Cerebellar nuclear complex (tissue), 1 donor: ENCODE measurements at regions not wholly inside any gene's neighbourhood (a gene's known extent, or its start where the extent isn't known, plus 50 kb on each side); places are given as distances from the start of the nearest gene placed in this dataset.

Experiments used
- DNase-seq, 2 experiments: peaks; one replicate each; lab custom pipeline; 2025; lab: John Stamatoyannopoulos, UW

DNA sequence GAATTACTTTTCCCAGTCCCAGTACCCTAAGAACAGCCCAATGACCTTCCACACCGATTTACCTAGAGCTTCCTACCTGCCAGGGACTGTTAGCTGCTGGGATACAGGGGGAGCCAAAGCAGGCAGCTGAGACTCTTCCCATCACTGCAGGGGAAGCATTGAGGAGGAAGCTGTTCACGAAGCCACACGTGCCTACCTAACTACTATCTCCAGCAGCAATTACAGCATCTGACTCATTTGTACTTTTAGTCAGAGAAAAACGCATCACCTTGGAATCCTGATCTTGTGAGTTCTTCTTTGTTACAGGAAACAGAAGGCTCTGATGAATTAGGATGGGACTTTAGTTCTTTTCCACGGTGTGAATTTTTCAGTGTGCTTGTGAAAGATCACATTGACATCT is 113.7 kb upstream of the DHX40 start:
- no peak for DNase-seq

DNA sequence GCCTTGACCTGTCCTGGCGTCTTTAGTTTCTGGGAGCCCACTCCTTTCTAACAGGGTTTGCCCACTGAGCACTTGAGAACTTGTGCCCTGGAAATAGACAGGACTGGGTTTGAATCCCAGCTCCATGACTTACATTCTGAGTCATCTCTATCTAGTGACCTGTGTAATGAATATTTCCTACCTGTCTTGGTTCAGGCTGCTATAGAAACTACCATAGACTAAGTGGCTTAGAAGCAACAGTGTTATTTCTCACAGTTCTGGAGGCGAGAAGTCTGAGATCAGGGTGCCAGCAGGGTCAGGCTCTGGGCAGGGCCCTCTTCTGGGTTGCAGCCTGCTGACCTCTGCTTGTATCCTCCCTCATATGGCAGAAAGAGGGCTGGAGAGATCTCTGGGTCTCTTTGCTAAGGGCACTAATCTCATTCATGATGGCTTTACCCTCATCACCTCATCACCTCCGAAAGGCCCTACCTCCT is 110.7 kb upstream of the DHX40 start:
- no peak for DNase-seq

DNA sequence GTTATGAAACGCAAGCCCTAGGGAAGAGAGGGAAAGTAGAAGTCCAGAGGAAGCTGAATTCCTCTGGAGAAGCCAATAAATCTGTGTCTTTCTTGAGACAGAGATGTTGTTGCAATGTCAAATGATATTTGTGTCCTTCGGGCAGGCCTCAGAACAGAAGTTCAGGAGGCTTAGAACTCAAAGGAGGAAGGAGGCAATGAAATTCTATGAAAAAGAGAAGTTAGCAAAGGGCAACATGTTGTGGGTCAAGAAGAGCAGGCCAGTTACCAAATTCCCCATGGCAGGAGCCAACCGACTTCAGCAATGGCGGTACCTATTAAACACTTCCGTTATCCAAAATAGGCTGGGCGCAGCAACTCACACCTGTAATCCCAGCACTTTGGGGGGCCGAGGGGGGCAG is 109.0 kb upstream of the DHX40 start:
- no peak for DNase-seq

DNA sequence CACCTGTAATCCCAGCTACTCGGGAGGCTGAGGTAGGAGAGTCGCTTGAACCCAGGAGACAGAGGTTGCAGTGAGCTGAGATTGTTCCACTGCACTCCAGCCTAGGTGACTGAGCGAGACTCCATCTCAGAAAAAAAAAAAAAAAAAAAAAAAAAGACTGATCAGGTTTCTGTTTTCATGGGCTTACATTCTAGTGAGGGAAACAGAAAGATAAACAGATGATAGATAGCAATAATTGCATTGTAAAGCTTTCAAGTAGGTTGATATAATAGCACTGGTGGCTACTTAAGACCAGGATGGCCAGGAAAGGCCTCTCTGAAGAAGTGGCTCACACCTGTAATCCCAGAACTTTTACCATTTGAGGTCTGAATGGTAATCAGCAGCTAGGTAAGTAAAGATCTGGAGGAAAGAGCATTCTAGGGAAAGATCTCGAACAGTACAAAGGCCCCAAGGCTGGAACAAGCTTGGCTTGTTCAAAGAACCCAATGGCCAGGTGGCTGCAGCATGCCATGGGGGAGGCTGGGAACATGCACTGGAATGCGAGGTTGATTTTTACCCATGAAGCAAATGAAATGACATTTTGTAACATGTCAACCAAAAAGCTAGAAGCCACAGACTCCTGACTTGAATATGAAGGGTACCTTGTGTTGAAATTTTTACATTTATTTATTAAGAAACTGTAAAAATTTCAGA is 108.3 kb upstream of the DHX40 start:
- DNase-seq: no peak

DNA sequence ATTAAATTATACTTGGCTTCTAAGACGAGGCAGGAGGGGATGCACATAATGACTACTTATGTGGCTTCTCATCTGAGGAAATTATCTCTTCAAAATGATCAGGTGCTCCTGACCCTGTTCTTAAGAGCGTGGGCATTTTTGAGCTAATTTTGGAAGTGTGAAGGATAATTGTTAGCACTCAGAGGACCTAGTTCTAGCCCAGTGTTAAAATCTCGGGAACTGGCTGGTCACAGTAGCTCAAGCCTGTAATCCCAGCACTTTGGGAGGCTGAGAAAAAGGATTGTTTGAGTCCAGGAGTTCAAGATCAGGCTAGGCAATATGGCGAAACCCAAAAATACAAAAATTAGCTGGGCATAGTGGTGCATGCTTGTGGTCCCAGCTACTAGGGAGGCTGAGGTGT is 103.0 kb upstream of the DHX40 start:
- DNase-seq: no peak

DNA sequence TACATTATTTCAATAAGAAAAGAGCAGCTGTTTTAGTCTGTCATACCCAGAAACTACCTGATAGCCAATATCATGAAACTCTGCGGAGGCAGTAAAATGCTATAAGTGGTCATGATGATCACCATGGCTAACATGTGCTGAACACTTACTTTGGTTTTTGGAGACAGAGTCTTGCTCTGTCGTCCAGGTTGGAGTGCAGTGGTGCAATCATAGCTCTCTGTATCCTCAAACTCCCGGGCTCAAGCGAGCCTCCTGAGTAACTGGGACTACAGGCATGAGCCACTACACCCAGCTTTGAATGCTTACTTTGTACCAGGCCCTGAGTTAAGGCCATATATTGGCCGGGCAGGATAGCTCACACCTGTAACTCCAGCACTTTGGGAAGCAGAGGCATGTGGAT is 101.2 kb upstream of the DHX40 start:
- no peak for DNase-seq

DNA sequence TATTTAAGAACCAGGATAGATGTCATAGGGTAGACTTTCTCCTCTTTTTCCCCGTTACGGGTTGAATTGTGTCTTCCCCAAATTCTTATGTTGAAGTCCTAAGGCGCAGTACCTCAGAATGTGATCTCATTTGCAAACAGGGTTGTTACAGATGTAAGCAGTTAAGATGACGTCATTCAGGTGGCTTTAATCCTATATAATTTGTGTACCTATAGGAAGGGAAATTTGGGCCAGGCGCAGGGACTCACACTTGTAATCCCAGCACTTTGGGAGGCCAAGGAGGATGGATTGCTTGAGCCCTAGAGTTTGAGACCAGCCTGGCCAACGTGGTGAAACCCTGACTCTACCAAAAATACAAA is 99.5 kb upstream of the DHX40 start:
- no peak for DNase-seq

DNA sequence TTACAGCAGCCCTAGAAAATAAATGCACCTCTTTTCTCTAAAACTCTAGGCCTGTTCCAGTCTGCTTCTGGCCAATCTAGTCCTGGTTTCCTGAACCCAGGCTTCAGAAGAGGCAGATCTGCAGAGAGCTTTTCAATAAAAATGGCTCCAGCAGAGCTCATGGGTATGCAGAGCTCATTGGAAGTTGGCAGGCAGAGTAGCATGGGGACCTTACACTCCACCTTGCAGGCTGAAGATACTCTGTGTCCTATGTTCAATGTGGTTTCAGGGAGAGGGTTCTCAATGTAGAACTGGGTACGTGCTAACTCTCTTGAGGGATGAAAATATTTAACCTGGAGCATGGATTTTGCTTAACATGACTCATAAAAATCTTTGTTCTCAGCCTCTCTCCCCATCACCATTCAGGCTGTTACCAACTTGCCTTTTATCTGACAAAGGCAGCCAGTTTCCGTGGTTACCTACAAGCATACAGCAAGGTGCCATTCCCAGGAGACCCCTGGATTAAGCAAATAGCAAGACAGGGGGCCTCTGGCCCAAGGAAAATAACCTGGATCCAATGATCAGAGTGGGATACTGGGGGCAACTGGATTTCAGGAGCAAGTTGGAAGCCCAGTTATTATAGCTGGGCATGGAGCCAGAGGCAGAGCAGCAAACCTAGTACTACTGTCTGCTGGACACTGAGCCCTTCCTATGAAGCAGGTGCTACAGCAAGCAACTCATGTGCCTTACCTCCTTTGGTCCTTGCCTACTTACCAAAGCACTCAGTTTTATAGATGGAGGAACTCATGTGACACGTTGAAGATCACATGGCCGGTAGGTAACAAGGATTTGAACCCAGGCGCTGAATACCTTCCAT is 98.2 kb upstream of the DHX40 start:
- no peak for DNase-seq

DNA sequence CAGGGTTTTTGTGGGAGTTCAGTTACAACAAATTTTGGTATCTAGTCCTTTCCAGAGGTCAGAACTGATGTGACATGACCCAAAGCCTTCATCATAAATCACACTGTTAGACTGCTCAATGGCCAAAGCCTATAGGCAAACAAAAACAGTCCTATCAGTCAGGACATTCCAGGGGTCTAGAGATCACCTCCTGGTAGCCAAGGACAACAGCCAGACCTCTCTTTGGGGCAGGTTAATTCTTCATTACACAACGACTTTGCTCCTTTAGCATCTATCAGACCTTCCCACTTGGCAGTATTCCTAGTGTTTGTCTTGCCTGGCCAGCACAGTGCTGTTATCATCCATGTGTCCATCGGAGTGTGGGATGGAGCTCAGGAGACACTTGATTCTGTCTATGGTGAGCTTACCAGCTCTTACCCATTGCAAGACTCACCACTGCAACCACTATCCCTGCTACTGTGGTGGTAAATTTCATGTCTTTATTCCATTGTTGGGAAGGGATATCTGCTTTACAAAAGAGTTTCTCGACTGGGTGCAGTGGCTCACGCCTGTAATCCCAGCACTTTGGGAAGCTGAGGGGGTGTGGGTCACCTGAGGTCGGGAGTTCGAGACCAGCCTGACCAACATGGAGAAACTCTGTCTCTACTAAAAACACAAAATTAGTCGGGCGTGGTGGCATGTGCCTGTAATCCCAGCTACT is 95.5 kb upstream of the DHX40 start:
- DNase-seq: no peak

DNA sequence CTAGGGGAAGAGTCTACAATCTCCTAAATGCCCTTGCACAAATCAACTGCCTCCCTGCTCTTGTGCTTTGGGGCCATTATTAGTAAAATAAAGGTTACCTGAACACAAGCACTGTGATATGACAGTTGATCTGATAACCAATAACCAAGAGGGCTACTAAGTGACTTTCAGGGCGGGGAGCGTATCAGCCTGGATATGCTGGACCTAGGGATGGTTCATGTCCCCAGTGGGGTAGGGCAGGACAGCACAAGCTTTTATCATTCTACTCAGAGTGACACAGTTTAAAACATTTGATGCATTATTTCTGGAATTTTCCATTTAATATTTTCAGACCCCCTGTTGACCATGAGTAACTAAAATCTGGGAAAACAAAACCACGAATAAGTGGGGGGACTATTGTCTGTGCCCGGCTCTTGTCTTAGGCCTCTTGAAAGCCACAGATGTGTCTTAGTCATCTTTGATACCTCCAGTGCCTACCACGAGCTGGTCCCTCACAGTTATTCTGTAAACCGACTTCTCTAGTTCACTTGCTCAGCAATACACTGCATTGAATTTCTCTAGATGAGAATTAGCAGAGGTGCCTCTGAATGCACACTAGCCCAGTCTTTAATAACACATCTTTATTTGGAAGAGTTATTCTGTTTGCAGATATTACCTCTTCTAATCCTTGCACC is 94.6 kb upstream of the DHX40 start:
- DNase-seq: no peak

DNA sequence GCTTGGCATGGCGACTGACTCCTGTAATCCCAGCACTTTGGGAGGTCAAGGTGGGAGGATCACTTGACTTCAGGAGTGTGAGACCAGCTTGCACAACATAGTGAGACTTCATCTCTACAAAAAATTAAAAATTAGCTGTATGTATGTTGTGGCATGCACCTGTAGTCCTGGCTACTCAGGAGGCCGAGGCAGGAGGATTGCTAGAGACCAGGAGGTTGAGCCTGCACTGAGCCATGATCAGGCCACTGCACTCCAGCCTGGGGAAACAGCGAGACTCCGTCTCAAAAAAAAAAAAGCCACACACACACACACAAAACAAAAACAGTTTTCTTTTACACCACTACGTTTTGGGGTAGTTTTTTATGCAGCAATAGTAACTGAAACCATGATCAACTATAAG is 89.0 kb upstream of the DHX40 start:
- no peak for DNase-seq

DNA sequence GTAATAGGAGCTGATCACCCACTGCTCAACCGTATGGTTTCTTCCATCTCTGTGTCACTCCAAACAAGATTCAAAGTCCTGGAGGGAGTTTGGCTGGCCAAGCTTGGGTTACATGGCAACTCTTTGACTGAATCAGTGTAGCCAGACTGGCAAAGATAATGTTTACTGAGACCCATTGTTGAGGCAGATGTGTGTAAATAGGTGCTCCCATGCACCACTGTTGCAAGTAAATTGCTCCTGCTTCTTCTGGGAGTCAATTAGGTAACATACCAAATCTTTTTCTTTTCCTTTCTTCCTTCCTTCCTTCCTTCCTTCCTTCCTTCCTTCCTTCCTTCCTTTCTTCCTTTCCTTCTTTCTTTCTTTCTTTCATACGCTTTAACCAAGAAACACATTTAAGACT is 86.3 kb upstream of the DHX40 start:
- DNase-seq: no peak

DNA sequence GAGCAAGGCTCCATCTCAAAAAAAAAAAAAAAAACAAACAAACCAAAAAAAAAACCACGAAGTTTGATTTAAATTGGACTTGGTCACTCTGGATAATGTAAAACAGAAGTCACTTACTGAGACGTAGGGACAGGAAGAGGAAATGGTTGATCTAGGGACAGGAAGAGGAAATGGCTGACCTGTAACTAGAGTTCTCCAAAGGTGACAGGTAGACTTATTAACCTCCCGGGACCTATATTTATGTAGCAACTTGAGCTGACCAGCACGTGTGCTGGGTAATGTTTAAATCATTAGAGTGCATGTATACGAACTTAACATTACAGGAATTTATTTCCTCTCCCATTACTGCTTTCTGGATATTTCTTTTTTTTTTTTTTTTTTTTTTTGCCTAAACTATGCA is 81.5 kb upstream of the DHX40 start:
- DNase-seq: no peak

DNA sequence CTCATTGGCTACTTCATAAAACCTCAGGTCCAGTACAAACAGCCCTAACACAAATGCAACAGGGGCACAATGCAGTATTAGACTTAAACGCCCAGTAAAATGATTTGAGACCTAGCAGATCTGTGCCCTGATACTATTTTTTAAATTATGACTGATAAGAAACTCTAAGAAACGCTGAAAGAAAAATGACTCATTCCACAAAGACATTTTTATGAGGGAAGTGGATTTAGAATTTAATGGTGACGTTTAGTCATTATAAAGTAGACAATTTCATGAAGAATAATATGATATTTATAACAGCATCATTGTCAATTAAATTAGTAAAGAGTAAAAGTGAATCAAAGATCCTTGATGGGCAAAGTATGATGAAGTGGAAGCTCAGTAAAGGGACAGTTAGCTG is 80.4 kb upstream of the DHX40 start:
- DNase-seq: no peak

DNA sequence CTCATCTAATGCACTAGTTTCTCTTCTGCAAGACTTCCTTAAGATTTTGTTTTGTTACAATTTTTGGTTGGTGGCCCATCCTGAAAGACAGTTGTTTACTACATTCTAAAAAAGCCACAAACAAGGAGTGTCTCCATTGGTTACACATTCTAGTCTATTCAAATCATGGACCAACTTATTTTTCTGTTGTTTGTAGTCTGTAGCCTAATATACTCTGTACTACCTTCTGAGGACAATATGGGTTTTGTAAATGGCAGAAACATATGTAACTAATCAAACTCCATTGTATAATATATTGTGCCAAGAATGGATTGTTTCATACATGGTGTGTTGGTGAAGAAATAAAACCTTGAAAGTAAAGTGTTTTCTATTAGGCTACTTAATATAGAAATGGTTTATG is 79.5 kb upstream of the DHX40 start:
- no peak for DNase-seq

DNA sequence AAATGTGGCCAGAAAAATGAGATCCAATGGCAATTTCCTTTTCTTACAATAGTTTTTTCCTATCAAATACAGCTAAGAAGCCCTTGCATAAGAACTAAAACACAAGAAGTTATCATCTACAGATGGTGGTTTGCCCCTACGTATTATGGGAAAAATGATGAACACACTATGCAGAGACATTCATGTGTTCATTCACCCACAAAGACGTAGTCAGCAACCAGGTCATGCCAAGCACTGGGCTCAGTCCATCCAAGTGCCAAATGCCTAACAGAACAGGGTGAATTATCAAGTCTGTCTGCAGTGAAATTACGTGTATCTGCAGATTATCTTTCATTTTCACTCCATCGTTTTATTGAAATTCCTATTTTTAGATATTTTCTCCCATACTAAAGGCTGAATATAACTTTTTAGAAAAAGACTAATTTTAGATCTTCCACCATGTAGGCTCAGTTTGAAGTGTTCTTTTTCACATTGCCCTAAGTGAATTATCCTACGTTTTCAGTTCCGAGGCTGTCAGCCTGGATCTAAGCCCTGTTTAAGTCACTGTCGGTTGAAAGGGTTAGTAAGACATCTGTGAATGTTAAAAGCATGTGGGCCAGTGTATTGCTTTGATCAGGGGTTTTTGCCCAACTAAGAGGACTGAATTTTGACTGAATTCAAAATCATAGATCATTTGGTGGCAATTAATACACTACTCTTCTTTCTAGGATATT is 78.1 kb upstream of the DHX40 start:
- DNase-seq: peak in 1 of 2 experiments; percentile 14

DNA sequence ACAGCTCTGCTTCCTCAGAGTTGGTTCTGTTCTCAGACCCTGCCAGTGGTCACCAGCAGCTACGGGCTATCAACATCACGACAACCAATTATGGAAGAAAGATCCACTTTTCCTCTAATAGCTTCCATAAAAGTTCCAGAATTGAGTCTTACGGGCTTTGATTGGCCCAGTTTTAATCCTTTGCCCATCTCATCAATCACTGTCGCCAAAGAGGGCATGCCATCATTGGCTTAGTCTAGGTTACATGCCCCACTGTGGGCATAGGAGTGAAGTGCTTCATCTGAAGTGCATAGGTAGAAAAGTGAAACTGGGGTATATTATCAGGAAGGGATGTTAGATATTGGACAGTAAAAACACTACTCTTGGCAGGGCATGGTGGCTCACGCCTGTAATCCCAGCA is 76.6 kb upstream of the DHX40 start:
- DNase-seq: no peak

DNA sequence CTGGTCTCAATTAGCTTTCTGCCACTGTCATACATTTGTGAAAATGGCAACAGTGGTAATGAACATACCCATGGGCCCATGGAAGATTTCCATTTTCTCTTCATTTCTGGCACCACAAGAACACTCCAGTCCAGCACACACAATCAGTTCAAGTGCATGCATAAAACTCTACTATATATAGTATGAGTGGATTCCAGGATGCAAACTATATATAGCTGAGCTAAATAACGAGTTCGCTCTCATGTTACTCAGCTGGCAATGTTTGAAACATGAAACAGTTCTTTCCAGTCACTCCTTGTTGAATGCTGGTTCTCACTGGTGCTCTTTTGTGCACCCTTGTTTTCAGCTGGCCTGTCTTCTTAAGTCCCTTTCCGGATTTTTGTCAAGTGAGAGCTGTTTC is 75.2 kb upstream of the DHX40 start:
- no peak for DNase-seq

DNA sequence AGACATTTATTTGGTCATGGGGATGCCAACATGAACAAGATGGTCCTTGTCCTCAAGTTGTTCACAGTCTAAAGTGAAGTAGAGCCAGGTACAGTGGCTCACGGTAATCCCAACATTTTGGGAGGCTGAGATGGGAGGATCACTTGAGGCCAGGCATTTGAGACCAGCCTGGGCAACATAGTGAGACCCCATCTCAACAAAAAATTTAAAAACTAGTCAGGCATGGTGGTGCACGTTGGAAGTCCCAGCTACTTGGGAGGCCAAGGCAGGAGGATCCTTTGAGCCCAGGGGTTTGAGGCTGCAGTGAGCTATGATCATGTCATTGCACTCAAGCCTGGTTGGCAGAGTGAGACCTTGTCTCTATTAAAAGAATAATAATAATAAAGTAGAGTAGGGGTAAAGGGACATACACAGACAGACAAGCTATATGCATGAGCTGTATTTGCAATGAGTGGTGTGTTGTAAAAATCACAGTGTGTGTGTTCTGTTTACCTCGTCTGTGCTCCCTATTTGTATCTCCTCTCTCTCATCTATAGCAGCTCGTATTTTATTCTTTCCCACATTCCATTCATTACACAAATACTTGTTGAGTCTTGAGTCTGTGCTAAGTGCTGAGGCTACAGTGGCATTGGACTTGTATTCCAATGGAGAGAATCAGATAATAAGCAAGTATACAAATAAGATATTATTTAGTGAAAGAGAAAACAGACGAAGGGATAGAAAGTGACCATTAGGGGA is 73.9 kb upstream of the DHX40 start:
- no peak for DNase-seq

DNA sequence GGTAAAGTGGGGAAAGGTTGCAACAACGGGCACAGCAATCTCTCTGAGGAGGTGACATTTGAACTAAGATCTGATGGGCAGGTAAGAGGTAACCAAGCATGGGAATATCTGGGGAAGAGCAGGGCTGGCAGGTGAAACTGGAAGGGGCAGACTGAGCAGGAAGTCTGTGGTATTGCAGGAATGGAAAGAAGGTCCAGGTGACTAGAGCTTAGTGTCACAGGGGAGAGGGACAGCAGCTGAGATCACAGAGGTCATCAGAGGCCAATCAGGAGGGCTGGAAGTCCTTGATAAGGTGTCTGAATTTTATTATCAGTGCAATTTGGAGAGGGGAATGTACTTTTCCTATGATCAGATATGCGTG is 73.3 kb upstream of the DHX40 start:
- no peak for DNase-seq

DNA sequence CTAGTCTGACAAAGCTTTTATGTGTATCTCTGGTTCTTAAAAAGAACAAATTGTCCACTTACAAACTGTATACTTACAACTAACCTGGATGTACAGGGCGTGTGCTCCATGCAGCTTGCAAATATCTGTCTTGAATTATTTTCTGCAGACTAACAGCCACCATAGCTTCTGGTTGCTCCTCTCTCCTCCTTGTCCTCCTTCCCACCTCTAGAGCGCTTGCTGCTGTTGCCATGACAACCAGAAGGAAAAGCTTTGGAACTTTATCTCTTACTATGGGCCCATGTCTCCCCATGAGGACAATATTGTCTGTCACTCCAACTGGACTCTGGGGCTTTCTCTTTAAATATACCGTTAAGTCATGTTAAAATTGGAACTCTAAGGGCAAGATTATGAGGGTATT is 71.5 kb upstream of the DHX40 start:
- DNase-seq: no peak
